HCT116 (cell line): ENCODE measurements at regions not wholly inside any gene's neighbourhood (a gene's known extent, or its start where the extent isn't known, plus 50 kb on each side); places are given as distances from the start of the nearest gene placed in this dataset.

Experiments used
- ATAC-seq: fragments of 200-7000 bp; cut with Tn5 transposase; 2 replicates; pipeline ENCODE4 v1.9.1; 2020; ENCODE audit warnings: mild to moderate bottlenecking, moderate library complexity
- BruUV-seq: library from RNA; stranded (reverse); fragments of 400-500 nt; replicated peaks from 2 replicates; lab custom pipeline; 2021; lab: Mats Ljungman, UMichigan
- CTCF ChIA-PET: fragments of 300-600 bp; sonication (Branson Sonifier 250); formaldehyde crosslinking; loops from one replicate; lab custom pipeline; 2021; ENCODE audit warnings: antibody characterized with exemption; lab: Charles Lee
- POLR2A ChIA-PET: fragments of 300-600, 350-600 bp; sonication (Branson Sonifier 250); formaldehyde crosslinking; loops from one replicate; lab custom pipeline; 2021; ENCODE audit warnings: antibody characterized with exemption; lab: Charles Lee
- RAD21 ChIA-PET, 2 experiments: fragments of 300-600 bp; sonication (Branson Sonifier 250); formaldehyde crosslinking; loops; one replicate each; lab custom pipeline; 2023; ENCODE audit warnings: low total read pairs in 2 of 2; ENCODE audit not compliant: uncharacterized antibody in 2 of 2, unreplicated experiment in 2 of 2, low non-redundant PET in 1 of 2; lab: Charles Lee
- DNase-seq: peaks from one replicate; pipeline ENCODE4 v3.0.0-alpha.2; 2010; ENCODE audit warnings: low read depth, low spot score
- H2AFZ ChIP-seq: fragments of 200-600 bp; shearing (Covaris generic), sonication (generic); 2 replicates; pipeline ENCODE4 v1.6.1; 2017; ENCODE audit warnings: low read depth, mixed run types, mixed read lengths, antibody characterized with exemption, low read length; ENCODE audit not compliant: poor library complexity, severe bottlenecking
- H3K27ac ChIP-seq: 2 replicates; pipeline ENCODE4 v1.5.1; 2012; ENCODE audit warnings: low read depth, low read length
- H3K27me3 ChIP-seq: fragments of 200-600 bp; sonication (generic); 2 replicates; pipeline ENCODE4 v1.6.1; 2016; ENCODE audit warnings: mixed run types, low read length, mixed read lengths; ENCODE audit not compliant: insufficient read depth
- H3K36me3 ChIP-seq, 2 experiments: fragments of 200-500 bp in 1 of 2; fragments of 200-600 bp in 1 of 2; sonication (Bioruptor generic) in 1 of 2; sonication (generic) in 1 of 2; 2 replicates each; pipeline versions ENCODE4 v1.5.1 to v1.6.1; 2014 to 2016; ENCODE audit warnings: low read length in 2 of 2, inconsistent platforms in 1 of 2, mixed read lengths in 1 of 2, mixed run types in 1 of 2; ENCODE audit not compliant: insufficient read depth in 2 of 2, control insufficient read depth in 1 of 2
- H3K4me1 ChIP-seq, 2 experiments: fragments of 200-600 bp in 1 of 2; sonication (generic) in 1 of 2; 2 replicates each; pipeline versions ENCODE4 v1.5.1 to v1.6.1; 2012 to 2017; ENCODE audit warnings: low read length in 2 of 2, inconsistent platforms in 1 of 2, mild to moderate bottlenecking in 1 of 2, mixed read lengths in 1 of 2, mixed run types in 1 of 2, moderate library complexity in 1 of 2; ENCODE audit not compliant: insufficient read depth in 2 of 2, control insufficient read depth in 1 of 2
- H3K4me2 ChIP-seq: fragments of 200-600 bp; sonication (generic); 2 replicates; pipeline ENCODE4 v1.6.1; 2017; ENCODE audit warnings: mixed run types, low read length, mixed read lengths
- H3K4me3 ChIP-seq, 2 experiments: fragments of 200-600 bp in 1 of 2; sonication (generic) in 1 of 2; replicated peaks in 1 of 2; 2 replicates each; pipeline ENCODE4 v1.5.1; 2011 to 2016; ENCODE audit warnings: low read length in 2 of 2, control low read depth in 1 of 2, low read depth in 1 of 2, mild to moderate bottlenecking in 1 of 2, mixed read lengths in 1 of 2, mixed run types in 1 of 2
- H3K79me2 ChIP-seq: fragments of 200-600 bp; sonication (generic); 2 replicates; pipeline ENCODE4 v1.6.1; 2017; ENCODE audit warnings: mild to moderate bottlenecking, mixed run types, low read length, moderate library complexity, mixed read lengths; ENCODE audit not compliant: insufficient read depth
- H3K9ac ChIP-seq: fragments of 200-600 bp; sonication (generic); 2 replicates; pipeline ENCODE4 v1.6.1; 2016; ENCODE audit warnings: low read length, mixed read lengths
- H3K9me2 ChIP-seq: fragments of 200-600 bp; sonication (generic), shearing (Covaris generic); 2 replicates; pipeline ENCODE4 v1.6.1; 2017; ENCODE audit warnings: mixed run types, mild to moderate bottlenecking, moderate library complexity; ENCODE audit not compliant: insufficient read depth
- H3K9me3 ChIP-seq, 2 experiments: fragments of 200-500 bp in 1 of 2; fragments of 200-600 bp in 1 of 2; sonication (Bioruptor generic) in 1 of 2; sonication (generic) in 1 of 2; 2 replicates each; pipeline ENCODE4 v1.6.1; 2014 to 2017; ENCODE audit warnings: low read length in 2 of 2, mixed read lengths in 2 of 2, inconsistent platforms in 1 of 2, low read depth in 1 of 2, mild to moderate bottlenecking in 1 of 2, mixed run types in 1 of 2, moderate library complexity in 1 of 2; ENCODE audit not compliant: control insufficient read depth in 1 of 2, insufficient read depth in 1 of 2
- H4K20me1 ChIP-seq: fragments of 200-600 bp; sonication (generic), shearing (Covaris generic); 2 replicates; pipeline ENCODE4 v1.6.1; 2017; ENCODE audit warnings: mixed run types, mild to moderate bottlenecking, moderate library complexity; ENCODE audit not compliant: insufficient read depth
- CBX3 ChIP-seq: IDR thresholded peaks from 2 replicates; pipeline ENCODE4 v1.6.1; 2012; ENCODE audit warnings: low read depth
- EGR1 ChIP-seq: IDR thresholded peaks from 2 replicates; pipeline ENCODE4 v1.6.1; 2012; ENCODE audit warnings: low read depth
- ELF1 ChIP-seq: IDR thresholded peaks from 2 replicates; pipeline ENCODE4 v1.6.1; 2012; ENCODE audit warnings: low read depth, borderline replicate concordance
- EZH2 ChIP-seq: fragments of 200-600 bp; sonication (generic); IDR thresholded peaks from 2 replicates; pipeline ENCODE4 v1.6.1; 2017; ENCODE audit warnings: antibody characterized with exemption, mixed run types
- JUND ChIP-seq: IDR thresholded peaks from 2 replicates; pipeline ENCODE4 v1.6.1; 2012
- POLR2AphosphoS5 ChIP-seq: IDR thresholded peaks from 2 replicates; pipeline ENCODE4 v1.6.1; 2011; ENCODE audit warnings: mild to moderate bottlenecking, low read depth, low read length, moderate library complexity
- REST ChIP-seq: IDR thresholded peaks from 2 replicates; pipeline ENCODE4 v1.6.1; 2012; ENCODE audit warnings: low read depth
- YY1 ChIP-seq: IDR thresholded peaks from 2 replicates; pipeline ENCODE4 v1.6.1; 2011; ENCODE audit warnings: low read length, low read depth, moderate library complexity, mild to moderate bottlenecking; ENCODE audit not compliant: insufficient replicate concordance; ENCODE audit errors: extremely low read depth
- ZFX ChIP-seq: fragments of 450-650 bp; IDR thresholded peaks from 2 replicates; pipeline ENCODE4 v1.6.1; 2017
- ZNF274 ChIP-seq: fragments of 200-500 bp; sonication (Bioruptor generic); IDR thresholded peaks from 2 replicates; pipeline ENCODE4 v1.6.1; 2014; ENCODE audit warnings: mild to moderate bottlenecking, low read depth, low read length, inconsistent platforms
- intact Hi-C: fragments of 100-400 bp; cut with micrococcal nuclease; formaldehyde crosslinking; loops from 2 replicates; pipeline ENCODE4 v1.10.0; 2022

GRCh38 chr10:45096001-45096400, 95.3 kb downstream of the ZNF22 start:
- no peaks in the 10 kb centered on the region for H3K9me3 ChIP-seq
- POLR2A ChIA-PET = no interaction called here
- H3K9me2 ChIP-seq = no peaks in the 10 kb centered on the region
- peaks cover 36% of the 10 kb centered on the region for H3K27me3 ChIP-seq
- no TSS peak for BruUV-seq
- no peak overlapping the region for H2AFZ ChIP-seq
- DNase-seq = no peak
- no peak overlapping the region for H3K4me2 ChIP-seq
- intact Hi-C loops = no loop called here
- H3K4me3 ChIP-seq = no peak overlapping the region
- H3K36me3 ChIP-seq = no peaks in the 10 kb centered on the region
- no peak overlapping the region for H3K27ac ChIP-seq
- H3K4me1 ChIP-seq = no peaks in the 10 kb centered on the region
- no peaks in the 10 kb centered on the region for H4K20me1 ChIP-seq
- TF ChIP-seq EGR1 = no peak
- no peak for TF ChIP-seq CBX3
- no peak for TF ChIP-seq POLR2AphosphoS5
- no peak for TF ChIP-seq REST
- TF ChIP-seq JUND = no peak
- TF ChIP-seq EZH2 = no peak
- no peak for TF ChIP-seq ELF1
- TF ChIP-seq ZFX = no peak
- no peak for TF ChIP-seq ZNF274
- no peak for TF ChIP-seq YY1
- TF ChIP-seq, all 23 proteins: peak for 0
- Histone ChIP-seq H3K9ac (no peak overlapping the region), H3K79me2 (no peaks in the 10 kb centered on the region)
- ChIA-PET RAD21 (no interaction called here), CTCF (no interaction called here)
- no peak for ATAC-seq
